SK-N-MC (cell line): ENCODE measurements at regions not wholly inside any gene's neighbourhood (a gene's known extent, or its start where the extent isn't known, plus 50 kb on each side); places are given as distances from the start of the nearest gene placed in this dataset.

ENCODE experiments used
- DNase-seq: peaks from one replicate; pipeline ENCODE4 v3.0.0-alpha.2; 2011; ENCODE audit warnings: low read depth, low spot score
- H3K27ac ChIP-seq: fragments of 200-600 bp; sonication (generic); 2 replicates; pipeline ENCODE4 v1.5.1; 2016; ENCODE audit warnings: mixed run types
- H3K36me3 ChIP-seq: fragments of 200-600 bp; sonication (generic); 2 replicates; pipeline ENCODE4 v1.6.1; 2017; ENCODE audit warnings: antibody characterized with exemption, low read length, mixed read lengths; ENCODE audit not compliant: insufficient read depth
- H3K4me3 ChIP-seq: fragments of 200-600 bp; sonication (generic); 2 replicates; pipeline ENCODE4 v1.5.1; 2016
- H3K9ac ChIP-seq: fragments of 200-600 bp; sonication (generic); 2 replicates; pipeline ENCODE4 v1.8.0; 2017; ENCODE audit warnings: mixed run types, mixed read lengths; ENCODE audit not compliant: insufficient read length
- H3K9me3 ChIP-seq: fragments of 200-600 bp; sonication (generic); 2 replicates; pipeline ENCODE4 v1.6.1; 2017; ENCODE audit warnings: low read depth, mild to moderate bottlenecking, antibody characterized with exemption, low read length, moderate library complexity, mixed read lengths
- EZH2 ChIP-seq: fragments of 200-600 bp; sonication (generic); IDR thresholded peaks from one replicate; pipeline ENCODE4 v1.6.1; 2017; ENCODE audit warnings: antibody characterized with exemption
- FOXP2 ChIP-seq: optimal IDR thresholded peaks from 2 replicates; pipeline ENCODE3; 2011; ENCODE audit warnings: mild to moderate bottlenecking, moderate library complexity; ENCODE audit not compliant: insufficient read depth; ENCODE audit errors: extremely low read length, control extremely low read depth
- POLR2AphosphoS5 ChIP-seq: IDR thresholded peaks from 2 replicates; pipeline ENCODE4 v1.6.1; 2012; ENCODE audit warnings: mild to moderate bottlenecking, low read depth, low read length, borderline replicate concordance

GRCh38 chr17:33976831-33977230, 278.3 kb upstream of the CCL2 start:
- no peak overlapping the region for H3K27ac ChIP-seq
- no peak overlapping the region for H3K4me3 ChIP-seq
- DNase-seq = no peak

GRCh38 chr17:33977729-33978514, 277.2 kb upstream of the CCL2 start:
- no peaks in the 10 kb centered on the region for H3K36me3 ChIP-seq
- no peak for DNase-seq
- H3K4me3 ChIP-seq = no peak overlapping the region
- H3K9me3 ChIP-seq = no peaks in the 10 kb centered on the region
- H3K27ac ChIP-seq = no peak overlapping the region
- TF ChIP-seq FOXP2 (no peak), POLR2AphosphoS5 (no peak), EZH2 (no peak)
- H3K9ac ChIP-seq = no peak overlapping the region

More at GRCh38 chr17:33976831-33977230, 278.3 kb upstream of the CCL2 start:
- TF ChIP-seq FOXP2 (no peak), EZH2 (no peak)
- Histone ChIP-seq H3K9me3 (no peaks in the 10 kb centered on the region), H3K36me3 (no peaks in the 10 kb centered on the region), H3K9ac (no peak overlapping the region)

- Histone ChIP-seq H3K9me3 (no peaks in the 10 kb centered on the region), H3K9ac (no peak overlapping the region), H3K4me3 (no peak overlapping the region), H3K36me3 (no peaks in the 10 kb centered on the region), H3K27ac (no peak overlapping the region)
- TF ChIP-seq FOXP2 (no peak), POLR2AphosphoS5 (no peak), EZH2 (no peak)
- DNase-seq = no peak
Observed at GRCh38 chr17:33978889-33979288, 276.2 kb upstream of the CCL2 start.

- Histone ChIP-seq H3K27ac (no peak overlapping the region), H3K9me3 (no peaks in the 10 kb centered on the region), H3K36me3 (no peaks in the 10 kb centered on the region), H3K9ac (no peak overlapping the region), H3K4me3 (no peak overlapping the region)
- no peak for TF ChIP-seq POLR2AphosphoS5
- no peak for TF ChIP-seq EZH2
- TF ChIP-seq FOXP2 = no peak
- no peak for DNase-seq
Observed at GRCh38 chr17:33980193-33980592, 274.9 kb upstream of the CCL2 start.

GRCh38 chr17:33981711-33982601, 273.1 kb upstream of the CCL2 start:
- Histone ChIP-seq H3K9me3 (no peaks in the 10 kb centered on the region), H3K36me3 (no peaks in the 10 kb centered on the region), H3K4me3 (no peak overlapping the region), H3K27ac (no peak overlapping the region), H3K9ac (no peak overlapping the region)
- TF ChIP-seq EZH2 (no peak), POLR2AphosphoS5 (no peak), FOXP2 (no peak)
- DNase-seq = no peak

- H3K4me3 ChIP-seq = no peak overlapping the region
- H3K9me3 ChIP-seq = no peaks in the 10 kb centered on the region
- H3K27ac ChIP-seq = no peak overlapping the region
- no peak overlapping the region for H3K9ac ChIP-seq
- no peak for TF ChIP-seq EZH2
- no peak for TF ChIP-seq FOXP2
- TF ChIP-seq POLR2AphosphoS5 = no peak
- no peak for DNase-seq
- no peaks in the 10 kb centered on the region for H3K36me3 ChIP-seq
Observed at GRCh38 chr17:33982909-33983308, 272.2 kb upstream of the CCL2 start.

- no peak for TF ChIP-seq POLR2AphosphoS5
- H3K36me3 ChIP-seq = no peaks in the 10 kb centered on the region
Observed at GRCh38 chr17:33983824-33984574, 271.1 kb upstream of the CCL2 start.

GRCh38 chr17:33986088-33986487, 269.0 kb upstream of the CCL2 start:
- no peak overlapping the region for H3K4me3 ChIP-seq
- no peak for TF ChIP-seq POLR2AphosphoS5
- TF ChIP-seq EZH2 = no peak
- no peak for TF ChIP-seq FOXP2
- H3K27ac ChIP-seq = no peak overlapping the region
- no peaks in the 10 kb centered on the region for H3K36me3 ChIP-seq
- no peak for DNase-seq
- no peak overlapping the region for H3K9ac ChIP-seq
- no peaks in the 10 kb centered on the region for H3K9me3 ChIP-seq

More at GRCh38 chr17:33983824-33984574, 271.1 kb upstream of the CCL2 start:
- no peak for DNase-seq
- Histone ChIP-seq H3K27ac (no peak overlapping the region), H3K4me3 (no peak overlapping the region), H3K9me3 (no peaks in the 10 kb centered on the region), H3K9ac (no peak overlapping the region)
